PC-9 (cell line): ENCODE measurements at regions not wholly inside any gene's neighbourhood (a gene's known extent, or its start where the extent isn't known, plus 50 kb on each side); places are given as distances from the start of the nearest gene placed in this dataset.

Experiments used
- CTCF ChIP-seq: fragments of 200-600 bp; sonication (generic); conservative IDR thresholded peaks from 2 replicates; pipeline ENCODE4 v1.6.1; 2017; ENCODE audit warnings: mixed run types, antibody characterized with exemption, mild to moderate bottlenecking, moderate library complexity
- EZH2 ChIP-seq: fragments of 200-600 bp; sonication (generic); IDR thresholded peaks from 2 replicates; pipeline ENCODE4 v1.8.0; 2017; ENCODE audit warnings: antibody characterized with exemption, low read depth

GRCh38 chr15:70306081-70306480, 208.4 kb upstream of the TLE3 start:
- TF ChIP-seq CTCF (no peak), EZH2 (no peak)
